Ishikawa (cell line): ENCODE measurements at regions not wholly inside any gene's neighbourhood (a gene's known extent, or its start where the extent isn't known, plus 50 kb on each side); places are given as distances from the start of the nearest gene placed in this dataset.

ENCODE experiments used
- CEBPB ChIP-seq: IDR thresholded peaks from 2 replicates; pipeline ENCODE4 v1.6.1; 2012
- CREB1 ChIP-seq: IDR thresholded peaks from 2 replicates; pipeline ENCODE4 v1.6.1; 2012; ENCODE audit warnings: low read depth
- EGR1 ChIP-seq: IDR thresholded peaks from 2 replicates; pipeline ENCODE4 v1.6.1; 2012
- EP300 ChIP-seq: IDR thresholded peaks from 2 replicates; pipeline ENCODE4 v1.6.1; 2012; ENCODE audit warnings: borderline replicate concordance
- FOXM1 ChIP-seq: IDR thresholded peaks from 2 replicates; pipeline ENCODE4 v1.6.1; 2012; ENCODE audit warnings: low read depth, borderline replicate concordance
- NFIC ChIP-seq: IDR thresholded peaks from 2 replicates; pipeline ENCODE4 v1.6.1; 2012
- RAD21 ChIP-seq: IDR thresholded peaks from 2 replicates; pipeline ENCODE4 v1.6.1; 2012; ENCODE audit warnings: low read depth
- TAF1 ChIP-seq: IDR thresholded peaks from 2 replicates; pipeline ENCODE4 v1.6.1; 2012; ENCODE audit warnings: low read depth, mild to moderate bottlenecking
- TCF12 ChIP-seq: IDR thresholded peaks from 2 replicates; pipeline ENCODE4 v1.6.1; 2012; ENCODE audit warnings: low read depth
- TEAD4 ChIP-seq: IDR thresholded peaks from 2 replicates; pipeline ENCODE4 v1.6.1; 2012
- YY1 ChIP-seq: IDR thresholded peaks from 2 replicates; pipeline ENCODE4 v1.6.1; 2012; ENCODE audit warnings: low read depth
- ZBTB7A ChIP-seq: IDR thresholded peaks from 2 replicates; pipeline ENCODE4 v1.6.1; 2012; ENCODE audit warnings: low read depth
- TF ChIP-seq, protein P1 (sequence below): IDR thresholded peaks from 2 replicates; pipeline ENCODE4 v1.6.1; 2012
- TF ChIP-seq, protein P2 (sequence below): IDR thresholded peaks from 2 replicates; pipeline ENCODE4 v1.6.1; 2012; ENCODE audit warnings: low read depth, mild to moderate bottlenecking
- TF ChIP-seq, protein P3 (sequence below): IDR thresholded peaks from 2 replicates; pipeline ENCODE4 v1.6.1; 2012

DNA sequence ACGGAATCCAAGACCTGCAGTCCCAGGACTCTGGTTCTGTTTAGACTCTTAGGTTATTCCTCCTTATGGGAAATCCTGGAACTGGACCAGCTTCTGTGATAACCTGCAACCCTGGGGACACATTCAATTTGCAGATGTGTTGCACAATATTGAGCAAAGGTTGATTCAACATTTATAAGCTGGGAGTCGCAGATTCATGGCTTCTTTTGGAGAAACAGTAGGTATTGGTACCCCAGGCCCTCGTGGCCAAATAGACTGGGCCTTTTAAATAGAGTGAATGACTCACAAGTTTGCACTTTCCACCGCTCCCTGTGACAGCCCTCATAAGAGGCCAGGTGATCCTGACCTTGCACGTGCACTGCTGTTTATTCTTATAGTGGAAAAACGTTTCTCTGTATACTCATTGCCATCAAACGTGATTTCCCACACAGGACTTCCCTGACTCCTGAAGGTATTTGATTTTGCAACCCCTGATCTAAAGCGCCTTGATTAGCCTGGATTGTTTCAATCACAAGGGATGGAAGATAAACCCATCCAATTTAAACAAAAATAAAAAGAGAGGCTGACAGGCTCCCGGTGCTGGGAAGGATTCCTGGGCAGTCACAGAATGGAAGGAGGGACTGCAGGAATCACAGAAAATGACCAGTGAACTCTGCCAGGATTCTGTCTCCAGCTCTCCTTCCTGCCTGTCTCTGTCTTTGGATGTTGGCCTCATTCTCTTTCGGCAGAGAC, 98.0 kb downstream of the VCPKMT start:
- TF ChIP-seq, protein P1, sequence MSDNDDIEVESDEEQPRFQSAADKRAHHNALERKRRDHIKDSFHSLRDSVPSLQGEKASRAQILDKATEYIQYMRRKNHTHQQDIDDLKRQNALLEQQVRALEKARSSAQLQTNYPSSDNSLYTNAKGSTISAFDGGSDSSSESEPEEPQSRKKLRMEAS = no peak
- TF ChIP-seq, protein P2, sequence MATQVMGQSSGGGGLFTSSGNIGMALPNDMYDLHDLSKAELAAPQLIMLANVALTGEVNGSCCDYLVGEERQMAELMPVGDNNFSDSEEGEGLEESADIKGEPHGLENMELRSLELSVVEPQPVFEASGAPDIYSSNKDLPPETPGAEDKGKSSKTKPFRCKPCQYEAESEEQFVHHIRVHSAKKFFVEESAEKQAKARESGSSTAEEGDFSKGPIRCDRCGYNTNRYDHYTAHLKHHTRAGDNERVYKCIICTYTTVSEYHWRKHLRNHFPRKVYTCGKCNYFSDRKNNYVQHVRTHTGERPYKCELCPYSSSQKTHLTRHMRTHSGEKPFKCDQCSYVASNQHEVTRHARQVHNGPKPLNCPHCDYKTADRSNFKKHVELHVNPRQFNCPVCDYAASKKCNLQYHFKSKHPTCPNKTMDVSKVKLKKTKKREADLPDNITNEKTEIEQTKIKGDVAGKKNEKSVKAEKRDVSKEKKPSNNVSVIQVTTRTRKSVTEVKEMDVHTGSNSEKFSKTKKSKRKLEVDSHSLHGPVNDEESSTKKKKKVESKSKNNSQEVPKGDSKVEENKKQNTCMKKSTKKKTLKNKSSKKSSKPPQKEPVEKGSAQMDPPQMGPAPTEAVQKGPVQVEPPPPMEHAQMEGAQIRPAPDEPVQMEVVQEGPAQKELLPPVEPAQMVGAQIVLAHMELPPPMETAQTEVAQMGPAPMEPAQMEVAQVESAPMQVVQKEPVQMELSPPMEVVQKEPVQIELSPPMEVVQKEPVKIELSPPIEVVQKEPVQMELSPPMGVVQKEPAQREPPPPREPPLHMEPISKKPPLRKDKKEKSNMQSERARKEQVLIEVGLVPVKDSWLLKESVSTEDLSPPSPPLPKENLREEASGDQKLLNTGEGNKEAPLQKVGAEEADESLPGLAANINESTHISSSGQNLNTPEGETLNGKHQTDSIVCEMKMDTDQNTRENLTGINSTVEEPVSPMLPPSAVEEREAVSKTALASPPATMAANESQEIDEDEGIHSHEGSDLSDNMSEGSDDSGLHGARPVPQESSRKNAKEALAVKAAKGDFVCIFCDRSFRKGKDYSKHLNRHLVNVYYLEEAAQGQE = no peak
- no peak for TF ChIP-seq RAD21
- no peak for TF ChIP-seq CEBPB
- no peak for TF ChIP-seq CREB1
- no peak for TF ChIP-seq FOXM1
- no peak for TF ChIP-seq TEAD4
- TF ChIP-seq EGR1 = no peak
- no peak for TF ChIP-seq NFIC
- TF ChIP-seq ZBTB7A = no peak

DNA sequence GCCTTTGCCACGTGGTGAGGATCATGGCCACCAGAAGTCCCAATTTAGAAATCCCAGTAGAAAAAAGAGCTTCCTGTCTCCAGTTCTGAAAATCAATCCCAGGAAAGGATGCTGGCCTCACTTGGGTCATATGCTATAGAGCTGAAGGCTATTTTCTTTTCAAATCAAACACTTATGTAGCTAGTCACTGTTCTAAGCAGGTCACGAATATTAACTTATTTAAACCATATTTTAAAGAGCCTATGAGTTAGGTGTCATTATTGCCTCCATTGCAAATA, 97.5 kb downstream of the VCPKMT start:
- TF ChIP-seq, protein P2 = no peak
- TF ChIP-seq TEAD4 = no peak
- no peak for TF ChIP-seq RAD21
- TF ChIP-seq, protein P3, sequence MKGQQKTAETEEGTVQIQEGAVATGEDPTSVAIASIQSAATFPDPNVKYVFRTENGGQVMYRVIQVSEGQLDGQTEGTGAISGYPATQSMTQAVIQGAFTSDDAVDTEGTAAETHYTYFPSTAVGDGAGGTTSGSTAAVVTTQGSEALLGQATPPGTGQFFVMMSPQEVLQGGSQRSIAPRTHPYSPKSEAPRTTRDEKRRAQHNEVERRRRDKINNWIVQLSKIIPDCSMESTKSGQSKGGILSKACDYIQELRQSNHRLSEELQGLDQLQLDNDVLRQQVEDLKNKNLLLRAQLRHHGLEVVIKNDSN = no peak
- TF ChIP-seq ZBTB7A = no peak
- no peak for TF ChIP-seq NFIC
- TF ChIP-seq, protein P1 = no peak
- TF ChIP-seq TAF1 = no peak
- no peak for TF ChIP-seq CEBPB
- no peak for TF ChIP-seq FOXM1
- TF ChIP-seq EP300 = no peak
- TF ChIP-seq YY1 = no peak
- TF ChIP-seq TCF12 = no peak
- no peak for TF ChIP-seq EGR1
- TF ChIP-seq CREB1 = no peak

DNA sequence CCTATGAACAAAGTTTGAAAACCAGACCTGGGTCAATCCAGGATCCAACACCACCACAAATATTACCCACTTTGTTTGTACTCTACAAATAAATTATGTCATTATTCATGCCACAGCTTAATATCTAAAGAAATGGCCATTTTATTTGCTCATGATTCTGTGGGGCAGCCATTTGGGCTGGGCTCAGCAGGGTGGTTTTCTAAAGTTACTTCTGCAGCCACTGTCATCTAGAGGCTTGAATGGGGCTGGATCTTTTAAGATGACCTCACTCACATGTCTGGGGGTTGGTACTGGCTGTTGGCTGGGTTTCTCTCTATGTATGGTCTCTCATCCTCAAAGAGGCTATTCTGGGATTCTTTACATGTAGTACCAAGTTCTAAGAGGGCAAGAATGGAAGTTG, 96.2 kb downstream of the VCPKMT start:
- TF ChIP-seq CREB1 (no peak), TEAD4 (no peak), EP300 (no peak), RAD21 (no peak), TCF12 (no peak), FOXM1 (no peak), CEBPB (no peak), EGR1 (no peak)
- TF ChIP-seq, protein P3 = no peak
- TF ChIP-seq, protein P2 = no peak
- TF ChIP-seq, protein P1 = no peak

DNA sequence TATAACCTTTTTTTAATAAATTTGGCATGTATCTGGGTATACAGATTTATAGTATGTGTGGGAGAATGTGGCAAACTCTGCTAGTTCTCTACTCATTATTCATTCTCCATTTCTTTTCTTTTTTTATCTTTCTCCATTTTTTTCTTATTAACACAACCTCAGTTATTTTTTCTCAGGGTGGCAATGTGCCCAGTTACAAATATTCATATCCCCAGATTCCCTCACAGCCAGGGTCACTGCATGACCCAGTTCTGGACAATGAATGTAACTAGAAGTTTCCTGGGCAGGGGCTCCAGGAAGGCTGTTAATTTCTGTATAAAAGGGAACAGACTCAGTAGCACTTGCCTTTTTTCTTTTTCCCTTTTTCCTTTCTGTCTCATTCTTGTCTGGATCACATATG, 95.6 kb downstream of the VCPKMT start:
- TF ChIP-seq TCF12 = no peak
- TF ChIP-seq TEAD4 = no peak
- TF ChIP-seq ZBTB7A = no peak
- TF ChIP-seq, protein P3 = no peak
- TF ChIP-seq, protein P2 = no peak
- TF ChIP-seq, protein P1 = no peak
- TF ChIP-seq NFIC = no peak
- TF ChIP-seq EGR1 = no peak
- no peak for TF ChIP-seq CEBPB
- TF ChIP-seq FOXM1 = no peak
- no peak for TF ChIP-seq YY1
- TF ChIP-seq CREB1 = no peak
- TF ChIP-seq TAF1 = no peak
- TF ChIP-seq EP300 = no peak
- TF ChIP-seq RAD21 = no peak
